NCI-H510A treated with DMSO at 0.1 percent for 48 hours (cell line): ENCODE measurements at regions not wholly inside any gene's neighbourhood (a gene's known extent, or its start where the extent isn't known, plus 50 kb on each side); places are given as distances from the start of the nearest gene placed in this dataset.

Experiments used
- DNase-seq: peaks from one replicate; lab custom pipeline; 2025; lab: John Stamatoyannopoulos, UW

GRCh38 chr11:13222285-13222684 is 55.3 kb upstream of the BMAL1 start:
- no peak for DNase-seq

GRCh38 chr11:13223112-13223511 is 54.5 kb upstream of the BMAL1 start:
- DNase-seq, result no peak

GRCh38 chr11:13224324-13224723 is 53.3 kb upstream of the BMAL1 start:
- DNase-seq, result no peak

- no peak for DNase-seq
Measured at GRCh38 chr11:13225038-13226001, 52.3 kb upstream of the BMAL1 start.

- DNase-seq, result no peak
Measured at GRCh38 chr11:13227676-13228255, 49.8 kb upstream of the BMAL1 start.
